Gastroesophageal sphincter (tissue), 3 donors: ENCODE measurements at regions not wholly inside any gene's neighbourhood (a gene's known extent, or its start where the extent isn't known, plus 50 kb on each side); places are given as distances from the start of the nearest gene placed in this dataset.

Experiments used
- CTCF ChIP-seq, 4 experiments: fragments of 200-600 bp in 2 of 4; fragments of 450-650 bp in 2 of 4; sonication (generic) in 1 of 4; IDR thresholded peaks; one replicate each; pipeline ENCODE4 v1.5.1; 2017 to 2019; ENCODE audit warnings: antibody characterized with exemption in 4 of 4, mild to moderate bottlenecking in 2 of 4, moderate library complexity in 2 of 4
- POLR2AphosphoS5 ChIP-seq: sonication (generic); formaldehyde crosslinking; IDR thresholded peaks from one replicate; pipeline ENCODE4 v1.6.1; 2017; ENCODE audit warnings: antibody characterized with exemption

GRCh38 chr12:14257303-14257733 is 108.2 kb upstream of the ATF7IP start:
- TF ChIP-seq POLR2AphosphoS5 (no peak), CTCF (IDR thresholded peaks at IDR 0.05) (no peak)
